Endodermal cell (in vitro differentiated cells): ENCODE measurements at regions not wholly inside any gene's neighbourhood (a gene's known extent, or its start where the extent isn't known, plus 50 kb on each side); places are given as distances from the start of the nearest gene placed in this dataset.

Experiments
- DNase-seq: peaks from one replicate; pipeline ENCODE4 v3.0.0-alpha.2; 2017
- H3K27ac ChIP-seq: 2 replicates; pipeline ENCODE4 v1.5.1; 2013; ENCODE audit warnings: mild to moderate bottlenecking, low read depth, low read length, moderate library complexity
- H3K27me3 ChIP-seq: 2 replicates; pipeline ENCODE4 v1.6.1; 2013; ENCODE audit warnings: mild to moderate bottlenecking, low read length, moderate library complexity; ENCODE audit not compliant: insufficient read depth, control insufficient read depth, poor library complexity, severe bottlenecking
- H3K36me3 ChIP-seq: 2 replicates; pipeline ENCODE4 v1.7.0; 2013; ENCODE audit warnings: mild to moderate bottlenecking, low read length, moderate library complexity; ENCODE audit not compliant: control insufficient read depth, insufficient read depth
- H3K4me1 ChIP-seq: one replicate; pipeline ENCODE4 v1.7.0; 2013; ENCODE audit warnings: low read length; ENCODE audit not compliant: control insufficient read depth, insufficient read depth
- H3K4me3 ChIP-seq: 2 replicates; pipeline ENCODE4 v1.5.1; 2013; ENCODE audit warnings: mild to moderate bottlenecking, low read length, moderate library complexity
- H3K9ac ChIP-seq: 2 replicates; pipeline ENCODE4 v1.6.1; 2013; ENCODE audit warnings: mild to moderate bottlenecking, low read length, moderate library complexity; ENCODE audit not compliant: poor library complexity, severe bottlenecking; ENCODE audit errors: extremely low read depth
- H3K9me3 ChIP-seq: 2 replicates; pipeline ENCODE4 v1.6.1; 2013; ENCODE audit warnings: mild to moderate bottlenecking, low read length, moderate library complexity; ENCODE audit not compliant: control insufficient read depth
- H3K27ac Mint-ChIP-seq: 2 replicates; pipeline ENCODE4 v1.8.0; 2020; ENCODE audit warnings: mixed read lengths
- H3K27me3 Mint-ChIP-seq: 2 replicates; pipeline ENCODE4 v1.8.0; 2021; ENCODE audit warnings: mild to moderate bottlenecking, mixed read lengths; ENCODE audit not compliant: insufficient read depth
- H3K36me3 Mint-ChIP-seq: 2 replicates; pipeline ENCODE4 v1.8.0; 2020; ENCODE audit warnings: low read depth, mixed read lengths
- H3K4me1 Mint-ChIP-seq: 2 replicates; pipeline ENCODE4 v1.8.0; 2020; ENCODE audit warnings: mixed read lengths
- H3K4me3 Mint-ChIP-seq: 2 replicates; pipeline ENCODE4 v1.8.0; 2020; ENCODE audit warnings: mild to moderate bottlenecking, moderate library complexity, mixed read lengths
- H3K9me3 Mint-ChIP-seq: 2 replicates; pipeline ENCODE4 v1.8.0; 2020; ENCODE audit warnings: mild to moderate bottlenecking, mixed read lengths
- WGBS, 2 experiments: methylation state at CpG; one replicate each; pipeline versions ENCODE4 v1.1.5 to v1.1.7; 2013; ENCODE audit warnings: missing lambda C conversion rate in 2 of 2, mixed read lengths in 1 of 2; ENCODE audit not compliant: insufficient coverage in 1 of 2, insufficient read length in 1 of 2; 5-methylcytosine and 5-hydroxymethylcytosine counted together
- TF ChIP-seq, protein P1 (sequence below): fragments of 200-600 bp; sonication (generic); conservative IDR thresholded peaks from 2 replicates; pipeline ENCODE4 v1.5.0; 2021; ENCODE audit warnings: antibody characterized with exemption, mild to moderate bottlenecking

GRCh38 chr11:71322861-71323582 lies 70.6 kb upstream of the SHANK2 start:
- WGBS, 2 experiments = 88 to 90% methylated on average over 12 to 13 of the region's 13 CpGs
- H3K27ac ChIP-seq = no peak overlapping the region
- peaks cover 6% of the 10 kb centered on the region for H3K27me3 Mint-ChIP-seq
- no peak overlapping the region for H3K4me3 ChIP-seq
- H3K27me3 ChIP-seq = no peaks in the 10 kb centered on the region
- no peak for DNase-seq
- H3K9me3 Mint-ChIP-seq = peaks cover 19% of the 10 kb centered on the region
- no peaks in the 10 kb centered on the region for H3K4me1 Mint-ChIP-seq
- no peak overlapping the region for H3K4me3 Mint-ChIP-seq
- no peaks in the 10 kb centered on the region for H3K36me3 ChIP-seq
- no peak overlapping the region for H3K27ac Mint-ChIP-seq
- H3K9ac ChIP-seq = no peak overlapping the region
- no peaks in the 10 kb centered on the region for H3K36me3 Mint-ChIP-seq
- TF ChIP-seq, protein P1, sequence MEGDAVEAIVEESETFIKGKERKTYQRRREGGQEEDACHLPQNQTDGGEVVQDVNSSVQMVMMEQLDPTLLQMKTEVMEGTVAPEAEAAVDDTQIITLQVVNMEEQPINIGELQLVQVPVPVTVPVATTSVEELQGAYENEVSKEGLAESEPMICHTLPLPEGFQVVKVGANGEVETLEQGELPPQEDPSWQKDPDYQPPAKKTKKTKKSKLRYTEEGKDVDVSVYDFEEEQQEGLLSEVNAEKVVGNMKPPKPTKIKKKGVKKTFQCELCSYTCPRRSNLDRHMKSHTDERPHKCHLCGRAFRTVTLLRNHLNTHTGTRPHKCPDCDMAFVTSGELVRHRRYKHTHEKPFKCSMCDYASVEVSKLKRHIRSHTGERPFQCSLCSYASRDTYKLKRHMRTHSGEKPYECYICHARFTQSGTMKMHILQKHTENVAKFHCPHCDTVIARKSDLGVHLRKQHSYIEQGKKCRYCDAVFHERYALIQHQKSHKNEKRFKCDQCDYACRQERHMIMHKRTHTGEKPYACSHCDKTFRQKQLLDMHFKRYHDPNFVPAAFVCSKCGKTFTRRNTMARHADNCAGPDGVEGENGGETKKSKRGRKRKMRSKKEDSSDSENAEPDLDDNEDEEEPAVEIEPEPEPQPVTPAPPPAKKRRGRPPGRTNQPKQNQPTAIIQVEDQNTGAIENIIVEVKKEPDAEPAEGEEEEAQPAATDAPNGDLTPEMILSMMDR = no peak
- H3K4me1 ChIP-seq = no peaks in the 10 kb centered on the region
- peaks cover 13% of the 10 kb centered on the region for H3K9me3 ChIP-seq

GRCh38 chr11:71322192-71322735 lies 69.9 kb upstream of the SHANK2 start:
- TF ChIP-seq, protein P1 = no peak
- DNase-seq = no peak
- H3K9me3 ChIP-seq = peaks cover 21% of the 10 kb centered on the region
- no peak overlapping the region for H3K9ac ChIP-seq
- Mint-ChIP-seq H3K27ac (no peak overlapping the region), H3K4me3 (no peak overlapping the region), H3K9me3 (peaks cover 24% of the 10 kb centered on the region), H3K4me1 (no peaks in the 10 kb centered on the region), H3K36me3 (no peaks in the 10 kb centered on the region), H3K27me3 (peaks cover 6% of the 10 kb centered on the region)
- H3K4me3 ChIP-seq = no peak overlapping the region
- H3K36me3 ChIP-seq = no peaks in the 10 kb centered on the region
- no peak overlapping the region for H3K27ac ChIP-seq
- no peaks in the 10 kb centered on the region for H3K4me1 ChIP-seq
- WGBS, 2 experiments = 91 to 93% methylated on average over 10 to 12 of the region's 12 CpGs
- H3K27me3 ChIP-seq = no peaks in the 10 kb centered on the region

- Mint-ChIP-seq H3K9me3 (peaks cover 30% of the 10 kb centered on the region), H3K4me1 (no peaks in the 10 kb centered on the region), H3K4me3 (no peak overlapping the region), H3K36me3 (no peaks in the 10 kb centered on the region), H3K27ac (no peak overlapping the region), H3K27me3 (peaks cover 5% of the 10 kb centered on the region)
- 84 to 89% methylated on average over 9 to 11 of the region's 11 CpGs for WGBS, 2 experiments
- no peaks in the 10 kb centered on the region for H3K27me3 ChIP-seq
- TF ChIP-seq, protein P1 = no peak
- no peaks in the 10 kb centered on the region for H3K4me1 ChIP-seq
- H3K4me3 ChIP-seq = no peak overlapping the region
- H3K9ac ChIP-seq = no peak overlapping the region
- H3K9me3 ChIP-seq = peaks cover 27% of the 10 kb centered on the region
- H3K27ac ChIP-seq = no peak overlapping the region
- H3K36me3 ChIP-seq = no peaks in the 10 kb centered on the region
- DNase-seq = no peak
Observed at GRCh38 chr11:71321433-71322191, 69.2 kb upstream of the SHANK2 start.
